HUES48 (cell line): ENCODE measurements at regions not wholly inside any gene's neighbourhood (a gene's known extent, or its start where the extent isn't known, plus 50 kb on each side); places are given as distances from the start of the nearest gene placed in this dataset.

Source experiments
- H3K27ac ChIP-seq: one replicate; pipeline ENCODE4 v1.7.0; 2013; ENCODE audit warnings: low read depth, low read length, inconsistent platforms
- H3K27me3 ChIP-seq: 2 replicates; pipeline ENCODE4 v1.6.1; 2013; ENCODE audit warnings: mild to moderate bottlenecking, low read length; ENCODE audit not compliant: control insufficient read depth, insufficient read depth
- H3K36me3 ChIP-seq: 2 replicates; pipeline ENCODE4 v1.6.1; 2013; ENCODE audit warnings: low read length; ENCODE audit not compliant: control insufficient read depth, insufficient read depth
- H3K4me1 ChIP-seq: 2 replicates; pipeline ENCODE4 v1.6.1; 2013; ENCODE audit warnings: mild to moderate bottlenecking, low read length; ENCODE audit not compliant: control insufficient read depth, insufficient read depth
- H3K4me3 ChIP-seq: 2 replicates; pipeline ENCODE4 v1.5.1; 2013; ENCODE audit warnings: mild to moderate bottlenecking, low read depth, low read length
- H3K9ac ChIP-seq: 2 replicates; pipeline ENCODE4 v1.6.1; 2013; ENCODE audit warnings: mild to moderate bottlenecking, low read depth, low read length, moderate library complexity
- H3K9me3 ChIP-seq: 2 replicates; pipeline ENCODE4 v1.6.1; 2013; ENCODE audit warnings: low read length; ENCODE audit not compliant: control insufficient read depth, insufficient read depth

- no peaks in the 10 kb centered on the region for H3K27me3 ChIP-seq
- H3K36me3 ChIP-seq: no peaks in the 10 kb centered on the region
- H3K9ac ChIP-seq: peak overlapping the region; percentile 18; the same call in 1 of the 2 replicates
- peaks cover 46% of the 10 kb centered on the region for H3K4me1 ChIP-seq
- no peaks in the 10 kb centered on the region for H3K9me3 ChIP-seq
- H3K27ac ChIP-seq: peak overlapping the region; percentile 88
- H3K4me3 ChIP-seq: no peak overlapping the region
These were observed 220.2 kb upstream of the CELF2 start for GRCh38 chr10:10797513-10797912.

- H3K4me1 ChIP-seq: peaks cover 41% of the 10 kb centered on the region
These were observed 219.4 kb upstream of the CELF2 start for GRCh38 chr10:10798102-10798863.

DNA sequence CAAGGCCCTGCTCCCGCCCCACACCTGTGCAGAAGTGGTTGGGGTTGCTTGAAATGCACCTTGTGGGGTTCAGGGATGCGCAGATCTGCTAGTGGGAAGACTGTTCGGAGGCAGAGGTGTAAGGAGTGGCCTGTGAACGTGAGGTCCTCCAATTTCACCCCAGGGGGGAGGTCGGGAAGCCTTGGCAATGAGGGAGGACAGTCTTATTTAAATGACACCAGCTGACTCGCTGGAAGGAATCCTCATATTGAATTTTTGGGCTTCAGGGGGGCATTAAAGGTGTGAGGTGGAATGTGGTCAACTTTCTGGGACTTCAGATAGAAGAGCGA, 218.8 kb upstream of the CELF2 start:
- H3K9ac ChIP-seq: no peak overlapping the region
- 0 out of 2 replicates have a peak overlapping the region, but pooled peaks have one; percentile 2 for H3K4me3 ChIP-seq
- H3K36me3 ChIP-seq: no peaks in the 10 kb centered on the region
- peak overlapping the region; percentile 88 for H3K27ac ChIP-seq
- no peaks in the 10 kb centered on the region for H3K27me3 ChIP-seq
- peaks cover 41% of the 10 kb centered on the region for H3K4me1 ChIP-seq
- no peaks in the 10 kb centered on the region for H3K9me3 ChIP-seq

More at GRCh38 chr10:10798102-10798863, 219.4 kb upstream of the CELF2 start:
- Histone ChIP-seq H3K9ac (no peak overlapping the region; the same call in 1 of the 2 replicates), H3K36me3 (no peaks in the 10 kb centered on the region), H3K9me3 (no peaks in the 10 kb centered on the region), H3K27me3 (no peaks in the 10 kb centered on the region), H3K4me3 (peak overlapping the region; percentile 41; the same call in 1 of the 2 replicates), H3K27ac (peak overlapping the region; percentile 88)

DNA sequence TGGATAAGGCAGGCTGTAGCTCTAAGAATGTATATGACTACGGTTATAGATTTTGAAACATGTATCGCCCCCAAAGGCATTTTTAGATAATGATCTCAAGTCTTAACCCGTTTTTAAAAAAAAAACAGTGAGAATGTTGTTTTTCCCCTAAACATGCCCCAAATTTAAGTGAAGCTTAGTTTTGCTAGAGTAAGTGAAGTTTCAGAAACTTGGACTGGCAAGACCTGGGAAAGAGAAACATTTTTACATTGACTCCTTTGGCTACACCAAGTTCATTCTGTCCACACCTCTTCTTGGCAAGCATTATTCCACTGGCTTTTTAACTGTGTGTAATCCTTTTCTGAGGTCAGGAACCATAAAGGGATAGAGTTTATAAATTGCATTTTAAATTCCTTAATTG, 216.7 kb upstream of the CELF2 start:
- no peaks in the 10 kb centered on the region for H3K27me3 ChIP-seq
- no peaks in the 10 kb centered on the region for H3K9me3 ChIP-seq
- no peak overlapping the region for H3K27ac ChIP-seq
- no peaks in the 10 kb centered on the region for H3K36me3 ChIP-seq
- no peak overlapping the region for H3K4me3 ChIP-seq
- H3K9ac ChIP-seq: no peak overlapping the region
- H3K4me1 ChIP-seq: peaks cover 31% of the 10 kb centered on the region

- Histone ChIP-seq H3K4me1 (peaks cover 8% of the 10 kb centered on the region), H3K36me3 (no peaks in the 10 kb centered on the region), H3K9me3 (no peaks in the 10 kb centered on the region), H3K9ac (no peak overlapping the region), H3K27ac (no peak overlapping the region), H3K4me3 (no peak overlapping the region), H3K27me3 (no peaks in the 10 kb centered on the region)
These were observed 214.4 kb upstream of the CELF2 start for GRCh38 chr10:10803278-10803677.

DNA sequence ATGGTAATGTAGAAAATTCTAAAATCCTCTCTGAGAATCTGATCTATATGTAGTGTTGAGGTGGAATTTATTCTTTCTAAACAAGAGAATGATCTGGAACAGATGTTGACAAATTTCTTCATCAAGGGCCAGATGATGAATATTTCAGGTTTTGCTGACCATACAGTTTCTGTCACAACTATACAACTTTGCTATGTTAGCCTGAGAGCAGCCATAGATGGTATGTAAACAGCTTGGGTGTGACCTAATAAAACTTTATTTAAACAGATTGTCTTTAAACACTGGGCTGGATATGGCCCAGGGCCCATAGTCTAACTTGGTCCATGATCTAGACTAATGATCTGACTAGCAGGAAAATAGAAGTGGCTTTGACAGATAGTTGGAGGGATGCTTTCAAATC, 213.6 kb upstream of the CELF2 start:
- H3K27ac ChIP-seq: no peak overlapping the region
- H3K9me3 ChIP-seq: no peaks in the 10 kb centered on the region

DNA sequence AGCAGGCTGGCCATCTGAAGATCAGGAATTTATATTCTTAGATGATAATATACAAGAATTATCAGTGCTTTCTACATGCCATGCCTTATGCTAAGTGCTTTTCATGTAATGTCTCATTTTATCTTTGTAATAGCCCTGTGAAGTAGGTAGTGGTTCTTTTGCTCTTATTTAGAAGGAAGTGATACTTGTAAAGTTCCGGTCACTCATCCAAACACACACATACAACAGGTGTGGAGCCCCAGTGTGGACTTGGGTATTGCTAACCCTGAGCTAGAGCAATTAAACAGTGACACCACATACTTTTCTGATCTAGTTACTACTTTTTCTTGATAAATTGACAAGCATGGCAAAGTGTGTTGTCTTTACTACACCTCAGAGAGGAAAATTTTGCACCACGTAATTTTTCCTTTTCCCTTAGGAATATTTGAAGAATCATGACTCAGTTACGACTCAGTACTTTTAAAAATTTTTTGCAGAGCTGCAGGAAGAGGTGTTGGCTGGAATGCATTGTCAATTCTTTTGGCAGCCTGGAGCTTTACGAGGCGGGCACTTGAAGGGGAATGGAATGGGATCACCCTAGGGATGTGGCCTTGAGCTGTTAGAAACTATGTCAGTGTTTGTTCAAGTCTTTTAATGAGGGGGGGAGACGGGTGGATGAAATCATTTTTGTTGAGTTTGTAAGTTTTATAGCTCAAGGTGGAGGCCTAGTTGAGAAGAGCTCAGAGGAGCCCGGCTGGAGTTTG, 212.5 kb upstream of the CELF2 start:
- Histone ChIP-seq H3K9me3 (no peaks in the 10 kb centered on the region), H3K4me1 (no peaks in the 10 kb centered on the region), H3K4me3 (no peak overlapping the region), H3K9ac (no peak overlapping the region), H3K27ac (no peak overlapping the region), H3K36me3 (no peaks in the 10 kb centered on the region), H3K27me3 (no peaks in the 10 kb centered on the region)

More for the DNA sequence above, 213.6 kb upstream of the CELF2 start:
- Histone ChIP-seq H3K4me3 (no peak overlapping the region), H3K4me1 (peaks cover under 1% of the 10 kb centered on the region; the same call in 1 of the 2 replicates), H3K36me3 (no peaks in the 10 kb centered on the region), H3K27me3 (no peaks in the 10 kb centered on the region), H3K9ac (no peak overlapping the region)

GRCh38 chr10:10807106-10807505, 210.6 kb upstream of the CELF2 start:
- no peak overlapping the region for H3K27ac ChIP-seq
- H3K27me3 ChIP-seq: no peaks in the 10 kb centered on the region
- no peaks in the 10 kb centered on the region for H3K9me3 ChIP-seq
- H3K9ac ChIP-seq: no peak overlapping the region
- no peaks in the 10 kb centered on the region for H3K36me3 ChIP-seq
- H3K4me1 ChIP-seq: no peaks in the 10 kb centered on the region
- H3K4me3 ChIP-seq: no peak overlapping the region

GRCh38 chr10:10811562-10811961, 206.1 kb upstream of the CELF2 start:
- Histone ChIP-seq H3K27ac (no peak overlapping the region), H3K9ac (no peak overlapping the region), H3K27me3 (no peaks in the 10 kb centered on the region), H3K4me3 (no peak overlapping the region), H3K4me1 (no peaks in the 10 kb centered on the region), H3K9me3 (no peaks in the 10 kb centered on the region), H3K36me3 (no peaks in the 10 kb centered on the region)

DNA sequence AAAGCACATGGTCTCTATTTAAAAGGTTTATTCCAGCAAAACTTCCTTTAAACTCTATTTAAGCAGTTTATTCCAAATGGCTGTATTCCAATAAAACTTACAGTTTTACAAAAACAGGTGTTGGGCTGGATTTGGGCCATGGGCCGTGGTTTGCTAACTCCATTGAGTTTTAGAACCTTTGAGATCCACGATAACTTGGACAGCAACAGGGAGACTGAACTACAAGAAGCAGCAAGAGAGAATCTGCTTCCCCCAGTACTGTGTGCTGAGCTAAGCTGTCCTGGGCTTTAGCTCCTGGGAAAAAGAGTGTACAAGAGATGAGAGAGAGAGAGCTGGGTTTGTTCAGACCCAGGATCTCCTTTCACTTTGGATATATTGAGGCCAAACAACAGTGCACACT, 204.0 kb upstream of the CELF2 start:
- Histone ChIP-seq H3K27ac (no peak overlapping the region), H3K4me1 (no peaks in the 10 kb centered on the region), H3K9ac (no peak overlapping the region), H3K36me3 (no peaks in the 10 kb centered on the region), H3K9me3 (no peaks in the 10 kb centered on the region), H3K27me3 (no peaks in the 10 kb centered on the region), H3K4me3 (no peak overlapping the region)

DNA sequence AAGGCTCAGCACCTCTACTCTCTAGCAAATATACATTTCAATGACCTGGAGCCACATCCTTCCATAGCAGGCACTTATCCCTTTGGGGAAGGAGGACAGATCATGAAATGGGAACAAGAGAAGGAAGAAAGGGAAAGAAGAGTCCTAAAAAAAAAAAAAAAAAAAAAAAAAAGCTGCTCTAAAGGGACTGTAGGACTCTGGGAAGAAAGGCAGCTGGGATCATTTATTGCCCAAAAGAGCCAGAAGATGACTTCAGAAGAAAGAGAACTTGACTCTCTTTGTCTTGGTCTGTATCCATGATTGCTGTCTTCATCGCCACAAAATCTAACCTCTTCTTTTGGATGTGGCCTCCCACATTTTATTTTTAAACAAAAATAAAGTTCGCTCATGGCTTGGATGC, 203.6 kb upstream of the CELF2 start:
- Histone ChIP-seq H3K27ac (no peak overlapping the region), H3K36me3 (no peaks in the 10 kb centered on the region), H3K27me3 (no peaks in the 10 kb centered on the region), H3K9me3 (no peaks in the 10 kb centered on the region), H3K4me3 (no peak overlapping the region), H3K9ac (no peak overlapping the region), H3K4me1 (no peaks in the 10 kb centered on the region)
